ENCODE measurements at regions not wholly inside any gene's neighbourhood (a gene's known extent, or its start where the extent isn't known, plus 50 kb on each side); places are given as distances from the start of the nearest gene placed in this dataset.

GRCh38 chr13:44146138-44146537, 227.5 kb upstream of the SERP2 start:
- no peak overlapping the region for H3K4me3 Mint-ChIP-seq
- Histone ChIP-seq H4K8ac (replicated peaks; ENCODE audit: insufficient read length, low read depth, low read length) (no peak overlapping the region), H3K23me2 (ENCODE audit: insufficient read length, low read depth, low read length, poor library complexity, severe bottlenecking) (peaks cover 10% of the 10 kb centered on the region), H3K79me2 (ENCODE audit: insufficient read depth, low read length) (no peaks in the 10 kb centered on the region), H2BK15ac (ENCODE audit: low read depth, low read length) (no peak overlapping the region), H3K9ac (ENCODE audit: extremely low read depth, insufficient read length, low read length) (no peak overlapping the region), H3K27ac (ENCODE audit: insufficient read length, low read depth, low read length) (no peak overlapping the region), H4K91ac (ENCODE audit: insufficient read length, low read depth, low read length) (no peak overlapping the region), H3K79me1 (ENCODE audit: insufficient read depth, low read depth, low read length, poor library complexity, severe bottlenecking) (no peaks in the 10 kb centered on the region), H3K23ac (ENCODE audit: insufficient read length, low read depth, low read length) (no peak overlapping the region), H2BK5ac (ENCODE audit: insufficient read length, low read length) (no peak overlapping the region), H2AFZ (ENCODE audit: low read length) (no peak overlapping the region), H4K5ac (ENCODE audit: insufficient read length, low read depth, low read length) (no peak overlapping the region), H3K9me3 (ENCODE audit: control insufficient read depth, low read depth, low read length) (no peaks in the 10 kb centered on the region), H2BK12ac (ENCODE audit: insufficient read length, low read depth, low read length) (no peak overlapping the region), H3K56ac (ENCODE audit: insufficient read length, low read depth, low read length) (no peak overlapping the region), H3K4ac (ENCODE audit: low read depth, low read length) (no peak overlapping the region), H3K4me2 (ENCODE audit: insufficient read depth, insufficient read length, low read length) (no peak overlapping the region), H2BK20ac (ENCODE audit: low read depth, low read length, poor library complexity, severe bottlenecking) (no peak overlapping the region), H3K4me1 (ENCODE audit: insufficient read depth, low read length) (no peaks in the 10 kb centered on the region), H2BK120ac (ENCODE audit: low read depth, low read length, poor library complexity, severe bottlenecking) (no peak overlapping the region), H3K14ac (ENCODE audit: insufficient read depth, low read length) (no peak overlapping the region), H3T11ph (ENCODE audit: low read length) (no peak overlapping the region), H2AK5ac (ENCODE audit: insufficient read length, low read length) (no peak overlapping the region), H4K20me1 (ENCODE audit: control insufficient read depth, insufficient read depth, insufficient read length) (no peaks in the 10 kb centered on the region), H3K18ac (ENCODE audit: insufficient read length, low read depth, low read length) (no peak overlapping the region), H3K27me3 (ENCODE audit: insufficient read depth, low read length) (no peaks in the 10 kb centered on the region)
- H3K9me3 Mint-ChIP-seq: no peaks in the 10 kb centered on the region; a peak in 1 of 5 replicates
- H3K4me1 Mint-ChIP-seq: peaks cover 7 to 10% of the 10 kb centered on the region in 2 experiments
- DNase-seq: no peak
- no peak for TF ChIP-seq CTCF (conservative IDR thresholded peaks at IDR 0.05)
- no CpG with 5 or more reads among the region's 1 CpG for WGBS (ENCODE audit: extremely low coverage, insufficient read length, low lambda C conversion rate)
- H3K27me3 Mint-ChIP-seq (ENCODE audit: low read depth): peaks cover 6% of the 10 kb centered on the region
- H3K27ac Mint-ChIP-seq: no peak overlapping the region
- H3K36me3 Mint-ChIP-seq (ENCODE audit: insufficient read depth in 1 of 3, low read depth in 3 of 3): no peaks in the 10 kb centered on the region

Measured in H9 (cell line).